ENCODE measurements at regions not wholly inside any gene's neighbourhood (a gene's known extent, or its start where the extent isn't known, plus 50 kb on each side); places are given as distances from the start of the nearest gene placed in this dataset.

GRCh38 chr7:94761451-94761850 lies 105.5 kb upstream of the SGCE start:
- FAIRE-seq (no peak), DNase-seq (ENCODE audit: low read depth, low spot score) (no peak)
- H3K27me3 ChIP-seq (ENCODE audit: control insufficient read depth in 2 of 2, insufficient read depth in 2 of 2, low read length in 2 of 2) = no peaks in the 10 kb centered on the region
- no peaks in the 10 kb centered on the region for H3K36me3 ChIP-seq (ENCODE audit: control insufficient read depth in 2 of 2, extremely low read depth in 1 of 2, insufficient read depth in 2 of 2, low read length in 2 of 2)
- H4K20me1 ChIP-seq (replicated peaks; ENCODE audit: control insufficient read depth, extremely low read depth, insufficient read depth, low read length) = no peaks in the 10 kb centered on the region
- CTCF ChIA-PET = interaction anchor here (0.9 to 2.0 kb wide), 3 partner anchors 9 to 312 kb away, joined by 3 to 6 read pairs (median 3); no protein-coding TSS in a partner anchor
- intact Hi-C loops (cut with micrococcal nuclease) = no loop called here
- no peaks in the 10 kb centered on the region for H3K9me3 ChIP-seq (replicated peaks; ENCODE audit: control insufficient read depth, insufficient read depth, low read length)
- no peak overlapping the region for H3K27ac ChIP-seq (ENCODE audit: insufficient read depth, low read depth, low read length)
- no peaks in the 10 kb centered on the region for H3K79me2 ChIP-seq (ENCODE audit: control insufficient read depth, insufficient read depth, low read length)
- no peak overlapping the region for H3K4me2 ChIP-seq (ENCODE audit: insufficient read depth, low read length)
- BruUV-seq (replicated peaks) = no TSS peak
- no peaks in the 10 kb centered on the region for H3K9me1 ChIP-seq (replicated peaks; ENCODE audit: control insufficient read depth, extremely low read depth, insufficient read depth, low read length)
- no peak overlapping the region for H3K9ac ChIP-seq (replicated peaks; ENCODE audit: extremely low read depth, insufficient read depth, low read length)
- no peaks in the 10 kb centered on the region for H3K4me1 ChIP-seq (ENCODE audit: control insufficient read depth, extremely low read depth, insufficient read depth, low read length)
- H3K4me3 ChIP-seq (replicated peaks in 1 of 3; ENCODE audit: insufficient read depth in 1 of 3, low read depth in 1 of 3, low read length in 3 of 3) = no peak overlapping the region
- no peak for TF ChIP-seq CTCF (IDR thresholded peaks at IDR 0.05; ENCODE audit: extremely low read depth in 1 of 2, insufficient read depth in 1 of 2, low read depth in 1 of 2, low read length in 2 of 2)
- TF ChIP-seq FOS (IDR thresholded peaks at IDR 0.05; ENCODE audit: borderline replicate concordance, insufficient read depth, low read length) = no peak
- TF ChIP-seq GATA2 (IDR thresholded peaks at IDR 0.05; ENCODE audit: insufficient read depth, insufficient read length, low read depth, low read length) = no peak
- no peak for TF ChIP-seq EZH2 (IDR thresholded peaks at IDR 0.05; ENCODE audit: borderline replicate concordance, low read depth, low read length, severe bottlenecking)
- no peak for TF ChIP-seq POLR2A (IDR thresholded peaks at IDR 0.05; ENCODE audit: low read depth, low read length)
- no peak for TF ChIP-seq POLR2AphosphoS5 (IDR thresholded peaks at IDR 0.05; ENCODE audit: insufficient read depth, low read depth, low read length)
- TF ChIP-seq JUN (IDR thresholded peaks at IDR 0.05; ENCODE audit: borderline replicate concordance, insufficient read depth, insufficient read length, low read depth) = no peak
- TF ChIP-seq MAX (IDR thresholded peaks at IDR 0.05; ENCODE audit: insufficient read depth, insufficient read length) = no peak
- TF ChIP-seq MYC (IDR thresholded peaks at IDR 0.05; ENCODE audit: low read depth, low read length) = no peak
- POLR2A ChIA-PET = no interaction called here
- H2AFZ ChIP-seq (ENCODE audit: low read depth, low read length) = no peak overlapping the region
- dilution Hi-C loops (cut with MboI; ENCODE audit: extremely low pct_ligation_motif_present, low sequenced_read_pairs) = no loop called here
